ENCODE measurements at regions not wholly inside any gene's neighbourhood (a gene's known extent, or its start where the extent isn't known, plus 50 kb on each side); places are given as distances from the start of the nearest gene placed in this dataset.
A peak's percentile ranks its signal among the peaks of the same experiment; 100 is the strongest.

GRCh38 chr4:26140150-26140898, 180.5 kb upstream of the RBPJ start:
- Histone ChIP-seq H3K27ac (ENCODE audit: low read length) (no peak overlapping the region), H2AFZ (ENCODE audit: low read length) (no peak overlapping the region), H3K4me3 (ENCODE audit: low read length) (no peak overlapping the region)

GRCh38 chr4:26141051-26141721, 179.6 kb upstream of the RBPJ start:
- H3K9ac ChIP-seq (ENCODE audit: low read length): no peak overlapping the region
- ChIA-PET POLR2A (ENCODE audit: unreplicated experiment) (no interaction called here), CTCF (no interaction called here)
- no peaks in the 10 kb centered on the region for H4K20me1 ChIP-seq (ENCODE audit: low read length)
- peaks cover 29% of the 10 kb centered on the region for H3K4me1 ChIP-seq (ENCODE audit: insufficient read depth, low read length)
- H3K4me2 ChIP-seq (ENCODE audit: low read length): 0 out of 2 replicates have a peak overlapping the region, but pooled peaks have one; percentile 21
- H3K36me3 ChIP-seq (ENCODE audit: low read depth, low read length): no peaks in the 10 kb centered on the region
- BruUV-seq (replicated peaks): no TSS peak
- H3K4me3 ChIP-seq (ENCODE audit: low read length): no peak overlapping the region
- TF ChIP-seq EZH2 (IDR thresholded peaks at IDR 0.05; ENCODE audit: low read length, unreplicated experiment) (no peak), EZH2phosphoT487 (IDR thresholded peaks at IDR 0.05; ENCODE audit: borderline replicate concordance, low read length) (no peak)
- TF ChIP-seq, protein P1, sequence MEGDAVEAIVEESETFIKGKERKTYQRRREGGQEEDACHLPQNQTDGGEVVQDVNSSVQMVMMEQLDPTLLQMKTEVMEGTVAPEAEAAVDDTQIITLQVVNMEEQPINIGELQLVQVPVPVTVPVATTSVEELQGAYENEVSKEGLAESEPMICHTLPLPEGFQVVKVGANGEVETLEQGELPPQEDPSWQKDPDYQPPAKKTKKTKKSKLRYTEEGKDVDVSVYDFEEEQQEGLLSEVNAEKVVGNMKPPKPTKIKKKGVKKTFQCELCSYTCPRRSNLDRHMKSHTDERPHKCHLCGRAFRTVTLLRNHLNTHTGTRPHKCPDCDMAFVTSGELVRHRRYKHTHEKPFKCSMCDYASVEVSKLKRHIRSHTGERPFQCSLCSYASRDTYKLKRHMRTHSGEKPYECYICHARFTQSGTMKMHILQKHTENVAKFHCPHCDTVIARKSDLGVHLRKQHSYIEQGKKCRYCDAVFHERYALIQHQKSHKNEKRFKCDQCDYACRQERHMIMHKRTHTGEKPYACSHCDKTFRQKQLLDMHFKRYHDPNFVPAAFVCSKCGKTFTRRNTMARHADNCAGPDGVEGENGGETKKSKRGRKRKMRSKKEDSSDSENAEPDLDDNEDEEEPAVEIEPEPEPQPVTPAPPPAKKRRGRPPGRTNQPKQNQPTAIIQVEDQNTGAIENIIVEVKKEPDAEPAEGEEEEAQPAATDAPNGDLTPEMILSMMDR (conservative IDR thresholded peaks at IDR 0.05; ENCODE audit: low read depth, low read length): no peak
- ATAC-seq: peak; percentile 67
- H3F3A ChIP-seq (ENCODE audit: low read length, unreplicated experiment): no peaks in the 10 kb centered on the region
- H3K27me3 ChIP-seq (ENCODE audit: low read length): no peaks in the 10 kb centered on the region
- no peak overlapping the region for H3K27ac ChIP-seq (ENCODE audit: low read length)
- intact Hi-C loops (cut with micrococcal nuclease): no loop called here
- H3K79me2 ChIP-seq (ENCODE audit: low read length): no peaks in the 10 kb centered on the region
- no peaks in the 10 kb centered on the region for H3K9me3 ChIP-seq (ENCODE audit: low read length)
- peak overlapping the region; percentile 46; the same call in 1 of the 2 replicates for H2AFZ ChIP-seq (ENCODE audit: low read length)
- no peak for DNase-seq
- H3K9me2 ChIP-seq (replicated peaks; ENCODE audit: low read length): no peaks in the 10 kb centered on the region

More at GRCh38 chr4:26140150-26140898, 180.5 kb upstream of the RBPJ start:
- H3K9me2 ChIP-seq (replicated peaks; ENCODE audit: low read length): no peaks in the 10 kb centered on the region
- POLR2A ChIA-PET (ENCODE audit: unreplicated experiment): no interaction called here
- H3K9me3 ChIP-seq (ENCODE audit: low read length): no peaks in the 10 kb centered on the region
- H3K4me1 ChIP-seq (ENCODE audit: insufficient read depth, low read length): peaks cover 24% of the 10 kb centered on the region
- no peaks in the 10 kb centered on the region for H3K27me3 ChIP-seq (ENCODE audit: low read length)
- H3F3A ChIP-seq (ENCODE audit: low read length, unreplicated experiment): no peaks in the 10 kb centered on the region
- DNase-seq (no peak), ATAC-seq (no peak)
- no peaks in the 10 kb centered on the region for H3K79me2 ChIP-seq (ENCODE audit: low read length)
- no peak overlapping the region for H3K9ac ChIP-seq (ENCODE audit: low read length)
- H3K4me2 ChIP-seq (ENCODE audit: low read length): no peak overlapping the region
- CTCF ChIA-PET: no interaction called here
- H3K36me3 ChIP-seq (ENCODE audit: low read depth, low read length): no peaks in the 10 kb centered on the region
- H4K20me1 ChIP-seq (ENCODE audit: low read length): no peaks in the 10 kb centered on the region
- intact Hi-C loops (cut with micrococcal nuclease): no loop called here
- TF ChIP-seq, protein P1 (conservative IDR thresholded peaks at IDR 0.05; ENCODE audit: low read depth, low read length): no peak
- TF ChIP-seq EZH2 (IDR thresholded peaks at IDR 0.05; ENCODE audit: low read length, unreplicated experiment) (no peak), EZH2phosphoT487 (IDR thresholded peaks at IDR 0.05; ENCODE audit: borderline replicate concordance, low read length) (no peak)
- BruUV-seq (replicated peaks): no TSS peak

Measured in PC-3 (cell line).